SK-N-DZ (cell line): ENCODE measurements at regions not wholly inside any gene's neighbourhood (a gene's known extent, or its start where the extent isn't known, plus 50 kb on each side); places are given as distances from the start of the nearest gene placed in this dataset.

Source experiments
- DNase-seq: peaks from one replicate; pipeline ENCODE4 v3.0.0-alpha.2; 2015; ENCODE audit warnings: low spot score

GRCh38 chr6:50217841-50218240, 168.1 kb upstream of the DEFB112 start:
- no peak for DNase-seq

- DNase-seq: no peak
These were observed 186.4 kb upstream of the DEFB112 start for GRCh38 chr6:50236164-50236563.

GRCh38 chr6:50239853-50240252, 190.1 kb upstream of the DEFB112 start:
- DNase-seq: no peak

GRCh38 chr6:50240986-50241385, 191.3 kb upstream of the DEFB112 start:
- DNase-seq: no peak

GRCh38 chr6:50249493-50249892, 199.8 kb upstream of the DEFB112 start:
- no peak for DNase-seq

- no peak for DNase-seq
These were observed 207.6 kb upstream of the DEFB112 start for GRCh38 chr6:50257322-50257721.

- no peak for DNase-seq
These were observed 210.2 kb upstream of the DEFB112 start for GRCh38 chr6:50259903-50260302.

GRCh38 chr6:50264995-50265571, 215.4 kb upstream of the DEFB112 start:
- peak; percentile 59 for DNase-seq

- DNase-seq: no peak
These were observed 220.7 kb upstream of the DEFB112 start for GRCh38 chr6:50270415-50270814.

GRCh38 chr6:50271266-50271665, 221.5 kb upstream of the DEFB112 start:
- DNase-seq: no peak

- DNase-seq: no peak
These were observed 222.1 kb upstream of the DEFB112 start for GRCh38 chr6:50271817-50272216.

- no peak for DNase-seq
These were observed 222.9 kb upstream of the DEFB112 start for GRCh38 chr6:50272611-50273010.

- no peak for DNase-seq
These were observed 227.1 kb upstream of the DEFB112 start for GRCh38 chr6:50276771-50277261.

GRCh38 chr6:50277774-50278173, 228.0 kb upstream of the DEFB112 start:
- no peak for DNase-seq

GRCh38 chr6:50278663-50279062, 228.9 kb upstream of the DEFB112 start:
- no peak for DNase-seq

GRCh38 chr6:50285735-50286134, 236.0 kb upstream of the DEFB112 start:
- DNase-seq: no peak

GRCh38 chr6:50288241-50288640, 238.5 kb upstream of the DEFB112 start:
- no peak for DNase-seq

- no peak for DNase-seq
These were observed 239.2 kb upstream of the DEFB112 start for GRCh38 chr6:50288881-50289280.

GRCh38 chr6:50289366-50289765, 239.6 kb upstream of the DEFB112 start:
- no peak for DNase-seq

- DNase-seq: no peak
These were observed 251.6 kb upstream of the DEFB112 start for GRCh38 chr6:50301307-50301706.

- DNase-seq: no peak
These were observed 255.9 kb upstream of the DEFB112 start for GRCh38 chr6:50305660-50306059.

- no peak for DNase-seq
These were observed 268.8 kb upstream of the DEFB112 start for GRCh38 chr6:50318536-50318935.

- DNase-seq: no peak
These were observed 280.6 kb upstream of the DEFB112 start for GRCh38 chr6:50330347-50330746.

- no peak for DNase-seq
These were observed 281.2 kb upstream of the DEFB112 start for GRCh38 chr6:50330963-50331362.
